ENCODE measurements at regions not wholly inside any gene's neighbourhood (a gene's known extent, or its start where the extent isn't known, plus 50 kb on each side); places are given as distances from the start of the nearest gene placed in this dataset.

GRCh38 chr13:103525530-103525929 is 459.3 kb upstream of the SLC10A2 start:
- TF ChIP-seq POLR2AphosphoS5 (IDR thresholded peaks at IDR 0.05; ENCODE audit: low read depth, low read length) (no peak), POLR2A (IDR thresholded peaks at IDR 0.05; ENCODE audit: low read depth, low read length) (no peak)

Measured in GM12892 (cell line).